Tibial artery (tissue), 4 donors: ENCODE measurements at regions not wholly inside any gene's neighbourhood (a gene's known extent, or its start where the extent isn't known, plus 50 kb on each side); places are given as distances from the start of the nearest gene placed in this dataset.
"Not testable (repeated sequence)": the region's sequence is repeated elsewhere in the genome, so short reads cannot be mapped to it uniquely, and the experiment has no call there.

Experiments
- DNase-seq, 2 donors: peaks; one replicate each; pipeline ENCODE4 v3.0.0-alpha.2; 2019
- H3K27ac ChIP-seq, 2 donors: fragments of 200-600 bp; sonication (generic) in 1 of 2; 1 replicate in 1 of 2; 2 replicates in 1 of 2; pipeline ENCODE4 v1.5.1; 2018 to 2019; ENCODE audit warnings: mild to moderate bottlenecking in 1 of 2
- H3K27me3 ChIP-seq, 2 donors: fragments of 200-600 bp; sonication (generic) in 1 of 2; one replicate each; pipeline versions ENCODE4 v1.5.1 to v1.6.0; 2016 to 2019
- H3K36me3 ChIP-seq, 3 donors: fragments of 200-600 bp; sonication (generic) in 2 of 3; one replicate each; pipeline ENCODE4 v1.5.1; 2016 to 2019; ENCODE audit warnings: mild to moderate bottlenecking in 2 of 3
- H3K4me1 ChIP-seq, 4 donors: fragments of 200-600 bp; sonication (generic) in 2 of 4; 1 replicate in 3 of 4; 2 replicates in 1 of 4; pipeline ENCODE4 v1.5.1; 2016 to 2019
- H3K4me3 ChIP-seq, 2 donors: fragments of 200-600 bp; sonication (generic) in 1 of 2; 1 replicate in 1 of 2; 2 replicates in 1 of 2; pipeline ENCODE4 v1.5.1; 2018 to 2019; ENCODE audit warnings: mild to moderate bottlenecking in 2 of 2
- H3K9me3 ChIP-seq, 3 donors: fragments of 200-600 bp; sonication (generic) in 1 of 3; one replicate each; pipeline ENCODE4 v1.5.1; 2016 to 2019
- CTCF ChIP-seq, 2 experiments: fragments of 200-600 bp in 1 of 2; fragments of 450-650 bp in 1 of 2; IDR thresholded peaks; one replicate each; pipeline ENCODE4 v1.5.1; 2017 to 2019; ENCODE audit warnings: antibody characterized with exemption in 2 of 2, mild to moderate bottlenecking in 1 of 2, moderate library complexity in 1 of 2
- intact Hi-C: fragments of 100-400 bp; cut with DNase I; formaldehyde crosslinking; loops from one replicate; pipeline ENCODE4 v1.15.0; 2023; ENCODE audit warnings: low total_unique reads

- intact Hi-C loops: no loop called here
- no peaks in the 10 kb centered on the region for H3K36me3 ChIP-seq
- no peak for DNase-seq
- H3K27me3 ChIP-seq: no peaks in the 10 kb centered on the region
- no peak overlapping the region for H3K4me3 ChIP-seq
- H3K9me3 ChIP-seq: peaks cover 0 to 3% (median 0%) of the 10 kb centered on the region in 3 donors
- peaks cover 0 to 15% (median 8%) of the 10 kb centered on the region in 4 donors for H3K4me1 ChIP-seq
- H3K27ac ChIP-seq: no peak overlapping the region
- no peak for TF ChIP-seq CTCF (IDR thresholded peaks at IDR 0.05)
Measured at GRCh38 chr20:4322499-4322898, 73.4 kb upstream of the ADRA1D start.

GRCh38 chr20:4320291-4320690 lies 71.2 kb upstream of the ADRA1D start:
- no peak overlapping the region for H3K27ac ChIP-seq
- peaks cover 0 to 1% (median 0%) of the 10 kb centered on the region in 4 donors for H3K4me1 ChIP-seq
- no peak for DNase-seq
- TF ChIP-seq CTCF (IDR thresholded peaks at IDR 0.05): no peak
- H3K36me3 ChIP-seq: no peaks in the 10 kb centered on the region
- no peaks in the 10 kb centered on the region for H3K9me3 ChIP-seq
- H3K27me3 ChIP-seq: no peaks in the 10 kb centered on the region
- H3K4me3 ChIP-seq: no peak overlapping the region
- intact Hi-C loops: no loop called here

GRCh38 chr20:4318891-4319290 lies 69.8 kb upstream of the ADRA1D start:
- no peak for TF ChIP-seq CTCF (IDR thresholded peaks at IDR 0.05)
- no peaks in the 10 kb centered on the region for H3K36me3 ChIP-seq
- no peak for DNase-seq
- intact Hi-C loops: no loop called here
- no peaks in the 10 kb centered on the region for H3K4me1 ChIP-seq
- H3K4me3 ChIP-seq: no peak overlapping the region
- H3K27me3 ChIP-seq: no peaks in the 10 kb centered on the region
- no peak overlapping the region for H3K27ac ChIP-seq
- no peaks in the 10 kb centered on the region for H3K9me3 ChIP-seq

- DNase-seq, intact Hi-C loops, H3K9me3 ChIP-seq, H3K4me3 ChIP-seq, H3K36me3 ChIP-seq, H3K27me3 ChIP-seq, H3K27ac ChIP-seq: not testable (repeated sequence)
- H3K4me1 ChIP-seq: peaks cover 0 to 25% (median 3%) of the 10 kb centered on the region in 4 donors
Measured at GRCh38 chr20:4310616-4311015, 61.5 kb upstream of the ADRA1D start.

- Histone ChIP-seq H3K36me3 (no peaks in the 10 kb centered on the region), H3K4me3 (no peak overlapping the region), H3K9me3 (no peaks in the 10 kb centered on the region), H3K4me1 (peaks cover 0 to 35% (median 6%) of the 10 kb centered on the region in 4 donors), H3K27me3 (no peaks in the 10 kb centered on the region), H3K27ac (peak overlapping the region in 1 of 2 donors; percentile 15)
- no peak for TF ChIP-seq CTCF (IDR thresholded peaks at IDR 0.05)
- intact Hi-C loops: no loop called here
- no peak for DNase-seq
Measured at GRCh38 chr20:4306206-4306605, 57.1 kb upstream of the ADRA1D start.

GRCh38 chr20:4305091-4305490 lies 56.0 kb upstream of the ADRA1D start:
- no peaks in the 10 kb centered on the region for H3K36me3 ChIP-seq
- H3K27ac ChIP-seq: no peak overlapping the region
- DNase-seq: no peak
- H3K4me3 ChIP-seq: no peak overlapping the region
- H3K4me1 ChIP-seq: peaks cover 0 to 31% (median 6%) of the 10 kb centered on the region in 4 donors
- TF ChIP-seq CTCF (IDR thresholded peaks at IDR 0.05): no peak
- H3K9me3 ChIP-seq: no peaks in the 10 kb centered on the region
- H3K27me3 ChIP-seq: no peaks in the 10 kb centered on the region
- intact Hi-C loops: no loop called here
